Ishikawa (cell line): ENCODE measurements at regions not wholly inside any gene's neighbourhood (a gene's known extent, or its start where the extent isn't known, plus 50 kb on each side); places are given as distances from the start of the nearest gene placed in this dataset.

ENCODE experiments used
- EGR1 ChIP-seq: IDR thresholded peaks from 2 replicates; pipeline ENCODE4 v1.6.1; 2012
- EP300 ChIP-seq: IDR thresholded peaks from 2 replicates; pipeline ENCODE4 v1.6.1; 2012; ENCODE audit warnings: borderline replicate concordance
- MAX ChIP-seq: IDR thresholded peaks from 2 replicates; pipeline ENCODE4 v1.6.1; 2012
- NFIC ChIP-seq: IDR thresholded peaks from 2 replicates; pipeline ENCODE4 v1.6.1; 2012
- REST ChIP-seq: IDR thresholded peaks from 2 replicates; pipeline ENCODE4 v1.6.1; 2012; ENCODE audit warnings: low read depth, mild to moderate bottlenecking
- TAF1 ChIP-seq: IDR thresholded peaks from 2 replicates; pipeline ENCODE4 v1.6.1; 2012; ENCODE audit warnings: low read depth, mild to moderate bottlenecking
- TEAD4 ChIP-seq: IDR thresholded peaks from 2 replicates; pipeline ENCODE4 v1.6.1; 2012
- YY1 ChIP-seq: IDR thresholded peaks from 2 replicates; pipeline ENCODE4 v1.6.1; 2012; ENCODE audit warnings: low read depth

GRCh38 chr3:95459706-95460105, 1354.7 kb upstream of the EPHA6 start:
- TF ChIP-seq EGR1 (no peak), YY1 (no peak), EP300 (no peak), TEAD4 (no peak), REST (no peak), TAF1 (no peak), NFIC (no peak), MAX (no peak)
